NCI-H187 (cell line): ENCODE measurements at regions not wholly inside any gene's neighbourhood (a gene's known extent, or its start where the extent isn't known, plus 50 kb on each side); places are given as distances from the start of the nearest gene placed in this dataset.
"Not testable (repeated sequence)": the region's sequence is repeated elsewhere in the genome, so short reads cannot be mapped to it uniquely, and the experiment has no call there.

Experiments
- DNase-seq, 2 experiments: peaks; one replicate each; lab custom pipeline; 2025; lab: John Stamatoyannopoulos, UW

DNA sequence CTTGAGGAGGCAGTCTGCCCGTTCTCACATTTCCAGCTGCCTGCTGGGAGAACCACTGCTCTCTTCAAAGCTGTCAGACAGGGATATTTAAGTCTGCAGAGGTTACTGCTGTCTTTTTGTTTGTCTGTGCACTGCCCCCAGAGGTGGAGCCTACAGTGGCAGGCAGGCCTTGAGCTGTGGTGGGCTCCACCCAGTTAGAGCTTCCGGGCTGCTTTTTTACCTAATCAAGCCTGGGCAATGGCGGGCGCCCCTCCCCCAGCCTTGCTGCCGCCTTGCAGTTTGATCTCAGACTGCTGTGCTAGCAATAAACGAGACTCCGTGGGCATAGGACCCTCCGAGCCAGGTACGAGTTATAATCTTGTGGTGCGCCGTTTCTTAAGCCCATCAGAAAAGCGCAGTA lies 414.6 kb upstream of the GRIN3A start:
- DNase-seq = not testable (repeated sequence)

DNA sequence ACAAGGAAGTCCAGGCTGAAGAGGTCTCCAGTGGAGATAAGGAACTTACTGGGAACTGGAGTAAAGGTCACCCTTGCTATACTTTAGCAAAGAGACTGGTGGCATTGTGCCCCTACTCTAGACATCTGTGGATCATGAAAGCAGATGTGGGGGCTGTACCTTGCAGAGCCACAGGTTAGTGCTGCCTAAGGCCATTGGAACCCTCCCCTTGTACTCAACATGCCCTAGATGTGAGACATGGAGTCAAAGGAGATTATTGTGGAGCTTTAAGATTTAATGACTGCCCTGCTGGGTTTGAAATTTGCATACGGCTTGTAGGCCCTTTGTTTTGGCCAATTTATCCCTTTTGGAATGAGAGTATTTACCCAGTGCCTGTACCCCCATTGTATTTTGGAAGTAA lies 397.3 kb upstream of the GRIN3A start:
- DNase-seq = no peak

DNA sequence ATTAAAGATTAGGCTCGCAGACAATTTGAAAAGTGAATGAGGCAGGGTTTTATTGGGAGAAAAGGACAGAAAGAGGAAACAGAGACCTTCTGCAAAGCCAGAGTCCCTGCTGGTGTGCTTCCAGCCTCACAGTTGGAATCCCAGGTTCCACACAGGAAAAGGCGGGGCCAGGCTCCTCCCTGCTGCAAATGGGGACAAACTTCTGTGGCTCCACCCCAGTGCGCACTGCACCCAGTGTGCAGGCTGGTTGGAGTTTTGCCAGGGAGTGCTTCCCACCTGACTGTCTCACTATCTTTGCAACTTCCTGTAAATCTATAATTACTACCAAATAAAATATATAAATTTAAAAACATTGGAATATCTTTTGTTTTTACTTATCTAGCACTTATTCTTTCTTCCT lies 386.0 kb upstream of the GRIN3A start:
- DNase-seq = no peak

GRCh38 chr9:102114557-102114956 lies 376.1 kb upstream of the GRIN3A start:
- DNase-seq = no peak

DNA sequence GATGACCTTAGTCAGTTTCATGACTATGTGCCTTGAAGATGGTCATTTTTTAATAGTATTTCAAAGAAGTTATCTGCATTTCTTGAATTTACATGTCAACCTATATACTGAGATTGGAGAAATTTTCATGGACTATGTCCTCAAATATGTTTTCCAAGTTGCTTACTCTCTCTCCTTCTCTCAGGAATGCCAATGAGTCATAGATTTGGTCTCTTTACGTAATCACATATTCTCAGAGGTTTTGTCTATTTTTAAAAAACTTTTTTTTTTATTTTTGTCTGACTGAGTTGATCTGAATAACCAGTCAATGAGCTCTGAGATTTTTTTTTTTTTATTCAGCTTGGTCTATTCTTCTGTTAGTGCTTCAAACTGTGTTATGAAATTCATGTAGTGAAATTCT lies 374.7 kb upstream of the GRIN3A start:
- no peak for DNase-seq

DNA sequence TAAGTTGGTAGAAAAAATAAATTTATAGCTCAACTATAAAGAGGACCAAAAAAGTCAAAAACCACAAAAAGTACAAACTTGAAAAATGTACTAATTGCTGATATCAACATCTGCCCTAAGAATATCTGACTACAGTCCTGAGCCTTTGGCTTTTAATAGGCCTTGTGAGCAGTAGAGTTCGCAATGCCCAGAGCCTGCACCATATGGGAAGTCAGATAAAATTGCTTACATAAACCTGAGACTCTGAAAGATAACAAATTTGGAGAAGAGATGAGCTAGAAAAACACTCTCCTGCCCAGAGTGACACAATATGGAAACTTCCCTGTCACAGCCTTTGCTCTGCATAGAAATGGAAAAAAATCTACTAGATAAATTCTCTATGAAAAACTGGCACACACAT lies 368.0 kb upstream of the GRIN3A start:
- DNase-seq = no peak

- no peak for DNase-seq
Observed at GRCh38 chr9:102101723-102102122, 363.3 kb upstream of the GRIN3A start.

DNA sequence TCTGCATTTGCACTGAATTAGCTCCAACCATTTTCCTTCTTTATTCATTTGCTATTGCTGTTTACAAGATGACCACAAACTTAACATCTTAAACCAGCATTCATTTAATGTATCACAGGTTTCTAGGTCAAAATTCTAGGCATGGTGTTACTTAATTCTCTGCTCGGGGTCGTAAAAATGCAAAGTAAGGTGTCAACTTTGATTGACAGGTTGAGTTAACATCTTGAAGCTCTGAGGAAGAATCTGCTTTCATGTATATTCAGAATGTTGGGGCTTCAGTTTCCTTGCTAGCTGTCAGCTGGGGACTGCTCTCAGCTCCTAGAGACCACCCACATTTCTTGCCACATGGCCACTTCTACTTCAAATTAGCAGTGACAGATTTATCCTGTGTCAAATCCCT lies 348.7 kb upstream of the GRIN3A start:
- no peak for DNase-seq

DNA sequence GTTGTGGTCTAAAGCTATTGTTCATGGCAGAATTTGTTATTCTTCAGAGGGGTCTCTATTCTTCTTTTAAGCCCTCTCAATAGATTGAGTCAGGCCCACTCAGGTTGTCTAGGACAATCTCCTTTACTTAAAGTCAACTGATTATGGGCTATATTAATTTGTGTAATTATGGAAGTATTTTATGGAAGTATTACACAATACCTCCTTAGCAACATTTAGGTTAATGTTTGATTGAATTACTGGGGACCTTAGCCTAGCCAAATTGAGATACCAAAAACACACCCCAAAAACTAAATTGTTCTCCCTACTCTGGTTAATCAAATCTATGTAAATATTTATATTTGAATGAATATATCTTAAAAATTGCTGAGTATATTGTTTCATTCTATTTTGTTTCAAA lies 347.1 kb upstream of the GRIN3A start:
- no peak for DNase-seq

DNA sequence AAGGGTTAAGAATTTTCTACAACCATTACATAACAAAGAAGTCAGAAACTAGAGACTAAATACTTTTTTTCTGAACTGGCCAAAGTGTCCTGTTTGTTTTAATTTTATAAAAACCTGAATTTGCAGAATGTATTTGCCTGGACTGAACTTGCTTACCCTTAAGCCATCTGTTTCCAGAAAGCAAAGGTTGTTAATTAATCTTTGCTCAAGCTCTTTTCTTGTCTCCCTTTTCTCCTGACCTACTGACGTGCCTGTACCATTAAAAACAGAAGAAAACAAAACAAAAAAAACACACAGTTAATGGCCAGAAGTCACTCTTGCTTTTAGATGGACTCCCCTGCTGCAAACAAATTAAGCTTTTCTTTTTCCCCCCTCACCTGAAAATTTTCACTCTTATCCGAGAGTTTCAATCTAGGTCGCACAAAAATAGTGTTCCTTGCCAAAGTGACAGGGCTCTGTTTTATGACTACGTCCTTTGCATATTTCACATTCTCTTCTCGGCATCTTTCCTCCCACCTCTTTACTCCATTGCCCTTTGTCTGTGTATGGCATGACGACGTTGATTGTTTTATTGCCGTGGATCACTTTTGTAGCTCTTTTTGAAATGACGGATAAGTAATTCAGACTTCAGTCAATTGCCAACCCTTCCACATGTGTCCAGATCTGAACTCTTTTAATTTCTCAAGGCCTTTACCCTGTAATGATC lies 333.8 kb upstream of the GRIN3A start:
- no peak for DNase-seq

- DNase-seq = no peak
Observed at GRCh38 chr9:102069969-102070368, 331.5 kb upstream of the GRIN3A start.

DNA sequence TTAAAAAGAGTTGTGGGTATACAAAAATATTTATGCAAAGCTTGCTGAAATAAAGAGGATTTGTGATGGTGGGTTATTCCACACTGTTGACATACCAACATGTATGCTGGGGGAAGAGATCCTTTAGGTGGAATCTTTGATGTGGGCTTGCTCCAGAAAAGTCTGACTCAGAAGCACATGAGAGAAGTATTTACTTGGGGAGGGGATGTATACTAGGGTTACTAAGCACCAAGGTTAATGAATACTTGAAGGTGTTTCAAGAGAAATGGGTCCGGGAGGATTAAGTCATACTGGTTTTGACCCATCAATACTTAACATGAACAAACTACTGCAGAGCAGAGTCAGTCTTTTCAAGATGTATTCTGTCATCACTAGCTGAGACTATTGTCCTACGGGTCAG lies 316.4 kb upstream of the GRIN3A start:
- DNase-seq = no peak

GRCh38 chr9:102049586-102050246 lies 311.3 kb upstream of the GRIN3A start:
- no peak for DNase-seq

DNA sequence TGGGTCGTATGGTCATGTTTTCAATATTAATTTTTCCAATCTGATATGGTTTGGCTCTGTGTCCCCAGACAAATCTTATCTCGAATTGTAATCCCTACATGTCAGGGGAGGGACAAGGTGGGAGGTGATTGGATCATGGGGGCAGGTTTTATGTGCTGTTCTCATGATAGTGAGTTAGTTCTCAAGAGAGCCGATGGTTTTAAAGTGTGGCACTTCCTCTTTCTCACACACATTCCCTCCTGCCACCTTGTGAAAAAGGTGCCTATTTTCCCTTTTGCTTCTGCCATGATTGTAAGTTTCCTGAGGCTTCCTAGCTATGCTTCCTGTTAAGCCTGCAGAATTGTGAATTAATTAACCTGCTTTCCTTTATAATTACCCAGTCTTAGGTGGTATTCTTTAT lies 309.1 kb upstream of the GRIN3A start:
- no peak for DNase-seq

- DNase-seq = no peak
Observed at GRCh38 chr9:102044133-102044532, 305.7 kb upstream of the GRIN3A start.

DNA sequence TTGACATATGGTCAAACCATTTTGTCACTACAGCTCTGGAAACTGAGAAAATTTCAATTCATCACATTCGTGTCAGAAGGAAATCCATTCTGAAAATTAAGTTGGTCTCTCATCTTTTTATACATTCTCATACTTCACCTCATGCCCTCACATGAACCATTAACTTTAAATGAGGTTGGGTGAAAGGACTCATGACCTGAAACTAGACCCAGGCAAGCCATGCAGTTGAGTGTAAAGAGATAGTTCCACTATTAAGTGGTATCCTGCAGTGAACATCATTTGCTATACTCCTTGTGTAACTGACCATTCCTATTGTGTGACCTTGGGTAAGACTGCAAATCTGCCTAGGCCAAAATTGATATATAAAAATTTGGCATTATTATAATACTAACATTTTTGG lies 299.6 kb upstream of the GRIN3A start:
- DNase-seq = no peak

GRCh38 chr9:102035929-102036328 lies 297.5 kb upstream of the GRIN3A start:
- no peak for DNase-seq

- no peak for DNase-seq
Observed at GRCh38 chr9:102032614-102033013, 294.2 kb upstream of the GRIN3A start.

GRCh38 chr9:102000956-102001355 lies 262.5 kb upstream of the GRIN3A start:
- no peak for DNase-seq

GRCh38 chr9:101999441-101999840 lies 261.0 kb upstream of the GRIN3A start:
- DNase-seq = peak; percentile 22 to 45

- no peak for DNase-seq
Observed at GRCh38 chr9:101995231-101995630, 256.8 kb upstream of the GRIN3A start.

DNA sequence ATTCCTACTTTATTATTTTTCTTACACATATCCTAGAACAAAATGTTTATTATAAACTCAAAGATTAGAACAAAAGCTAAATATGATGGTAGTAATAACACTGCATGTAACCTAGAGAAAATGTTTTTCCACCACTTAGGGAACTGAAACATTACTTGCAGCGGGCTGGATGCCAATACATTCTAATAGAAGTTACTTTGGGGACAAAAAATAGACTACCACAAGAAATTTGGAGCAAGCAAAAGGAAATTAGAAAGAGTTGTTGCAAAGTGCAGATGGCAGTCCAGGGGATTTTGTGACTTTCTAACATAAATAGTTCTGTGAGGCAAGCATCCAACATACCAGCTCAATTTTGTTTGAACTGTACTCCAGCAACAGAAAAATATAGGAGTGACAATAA lies 255.3 kb upstream of the GRIN3A start:
- DNase-seq = no peak

DNA sequence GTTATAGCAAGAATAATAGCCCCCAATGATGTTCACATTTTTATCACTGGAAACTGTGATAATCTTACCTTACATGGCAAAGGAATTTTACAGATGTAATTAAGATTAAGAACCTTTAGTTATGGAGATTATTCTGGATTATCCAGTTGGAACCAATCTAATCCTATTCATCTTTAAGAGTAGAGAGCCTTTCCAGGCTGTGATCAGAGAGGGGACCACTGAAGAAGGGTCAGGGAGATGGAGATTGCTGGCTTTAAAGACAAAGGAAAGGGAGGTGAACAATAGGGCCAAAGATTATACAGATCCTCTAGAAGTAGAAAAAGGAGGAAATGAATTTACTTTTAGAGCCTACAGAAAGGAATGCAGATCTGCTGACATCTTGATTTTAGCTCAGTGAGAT lies 253.5 kb upstream of the GRIN3A start:
- DNase-seq = no peak

GRCh38 chr9:101977614-101978210 lies 239.3 kb upstream of the GRIN3A start:
- DNase-seq = no peak
